Neural crest cell (in vitro differentiated cells): ENCODE measurements at regions not wholly inside any gene's neighbourhood (a gene's known extent, or its start where the extent isn't known, plus 50 kb on each side); places are given as distances from the start of the nearest gene placed in this dataset.
A peak's percentile ranks its signal among the peaks of the same experiment; 100 is the strongest.

ENCODE experiments used
- DNase-seq: peaks from one replicate; pipeline ENCODE4 v3.0.0; 2021; ENCODE audit warnings: low read depth, mixed read lengths, low spot score
- H3K27ac Mint-ChIP-seq: one replicate; pipeline ENCODE4 v1.8.0; 2021; ENCODE audit warnings: mild to moderate bottlenecking, mixed read lengths; ENCODE audit not compliant: unreplicated experiment
- H3K27me3 Mint-ChIP-seq: 2 replicates; pipeline ENCODE4 v1.8.0; 2021; ENCODE audit warnings: low read depth, mild to moderate bottlenecking, mixed read lengths
- H3K36me3 Mint-ChIP-seq: 2 replicates; pipeline ENCODE4 v1.8.0; 2021; ENCODE audit warnings: low read depth, mild to moderate bottlenecking, mixed read lengths
- H3K4me1 Mint-ChIP-seq: 2 replicates; pipeline ENCODE4 v1.8.0; 2021; ENCODE audit warnings: mixed read lengths
- H3K4me3 Mint-ChIP-seq: one replicate; pipeline ENCODE4 v1.8.0; 2021; ENCODE audit warnings: mild to moderate bottlenecking, mixed read lengths
- H3K9me3 Mint-ChIP-seq: 2 replicates; pipeline ENCODE4 v1.8.0; 2021; ENCODE audit warnings: mixed read lengths
- CTCF ChIP-seq: fragments of 200-600 bp; sonication (generic); conservative IDR thresholded peaks from 2 replicates; pipeline ENCODE4 v1.5.0; 2021; ENCODE audit warnings: antibody characterized with exemption, mild to moderate bottlenecking

GRCh38 chr2:240343548-240343947 is 91.9 kb upstream of the GPC1 start:
- peaks cover 8% of the 10 kb centered on the region for H3K4me1 Mint-ChIP-seq
- H3K9me3 Mint-ChIP-seq, result peaks cover 20% of the 10 kb centered on the region
- H3K4me3 Mint-ChIP-seq, result no peak overlapping the region
- no peak for TF ChIP-seq CTCF
- H3K36me3 Mint-ChIP-seq, result peaks cover 4% of the 10 kb centered on the region
- no peaks in the 10 kb centered on the region for H3K27me3 Mint-ChIP-seq
- H3K27ac Mint-ChIP-seq, result no peak overlapping the region
- DNase-seq, result no peak

- Mint-ChIP-seq H3K4me1 (peaks cover 9% of the 10 kb centered on the region), H3K4me3 (no peak overlapping the region), H3K27ac (no peak overlapping the region), H3K9me3 (peaks cover 14% of the 10 kb centered on the region), H3K27me3 (no peaks in the 10 kb centered on the region), H3K36me3 (peaks cover 4% of the 10 kb centered on the region)
- no peak for TF ChIP-seq CTCF
- DNase-seq, result no peak
Measured at GRCh38 chr2:240344904-240345303, 90.6 kb upstream of the GPC1 start.

GRCh38 chr2:240346015-240346752 is 89.3 kb upstream of the GPC1 start:
- peaks cover 5% of the 10 kb centered on the region for H3K4me1 Mint-ChIP-seq
- H3K36me3 Mint-ChIP-seq, result peaks cover 4% of the 10 kb centered on the region
- H3K4me3 Mint-ChIP-seq, result no peak overlapping the region
- H3K9me3 Mint-ChIP-seq, result peaks cover 14% of the 10 kb centered on the region
- DNase-seq, result no peak
- no peak for TF ChIP-seq CTCF
- H3K27ac Mint-ChIP-seq, result peak overlapping the region; percentile 62
- no peaks in the 10 kb centered on the region for H3K27me3 Mint-ChIP-seq

GRCh38 chr2:240346753-240347372 is 88.6 kb upstream of the GPC1 start:
- DNase-seq, result no peak
- peaks cover 4% of the 10 kb centered on the region for H3K36me3 Mint-ChIP-seq
- H3K27me3 Mint-ChIP-seq, result no peaks in the 10 kb centered on the region
- H3K9me3 Mint-ChIP-seq, result peaks cover 14% of the 10 kb centered on the region
- H3K4me3 Mint-ChIP-seq, result no peak overlapping the region
- no peak overlapping the region for H3K27ac Mint-ChIP-seq
- TF ChIP-seq CTCF, result no peak
- H3K4me1 Mint-ChIP-seq, result peaks cover 5% of the 10 kb centered on the region

GRCh38 chr2:240347373-240347940 is 88.0 kb upstream of the GPC1 start:
- Mint-ChIP-seq H3K36me3 (peaks cover 4% of the 10 kb centered on the region), H3K9me3 (peaks cover 14% of the 10 kb centered on the region), H3K27me3 (no peaks in the 10 kb centered on the region), H3K4me1 (peaks cover 5% of the 10 kb centered on the region), H3K4me3 (no peak overlapping the region), H3K27ac (no peak overlapping the region)
- no peak for DNase-seq
- TF ChIP-seq CTCF, result no peak
